IPS DF 6.9 (cell line): ENCODE measurements at regions not wholly inside any gene's neighbourhood (a gene's known extent, or its start where the extent isn't known, plus 50 kb on each side); places are given as distances from the start of the nearest gene placed in this dataset.

Experiments
- DNase-seq: peaks from one replicate; pipeline ENCODE4 v3.0.0-alpha.2; 2013; ENCODE audit warnings: low read depth, low spot score
- H3K27ac ChIP-seq: one replicate; pipeline ENCODE4 v1.5.1; 2013; ENCODE audit warnings: low read length, control low read depth
- H3K27me3 ChIP-seq: 2 replicates; pipeline ENCODE4 v1.6.1; 2013; ENCODE audit warnings: mild to moderate bottlenecking, low read length; ENCODE audit not compliant: control insufficient read depth, insufficient read depth
- H3K36me3 ChIP-seq: 2 replicates; pipeline ENCODE4 v1.6.1; 2013; ENCODE audit warnings: low read length; ENCODE audit not compliant: control insufficient read depth, insufficient read depth
- H3K4me1 ChIP-seq: 2 replicates; pipeline ENCODE4 v1.6.1; 2013; ENCODE audit warnings: low read length; ENCODE audit not compliant: control insufficient read depth, insufficient read depth
- H3K4me3 ChIP-seq: 2 replicates; pipeline ENCODE4 v1.5.1; 2013; ENCODE audit warnings: mild to moderate bottlenecking, low read length
- H3K9me3 ChIP-seq: 2 replicates; pipeline ENCODE4 v1.6.1; 2013; ENCODE audit warnings: low read length, inconsistent platforms; ENCODE audit not compliant: control insufficient read depth, insufficient read depth
- WGBS: extraction: QIAGEN DNeasy Blood & Tissue Kit; methylation state at CpG from one replicate; pipeline ENCODE4 v1.1.7; 2013; ENCODE audit warnings: mixed read lengths, missing lambda C conversion rate; ENCODE audit not compliant: insufficient read length, insufficient coverage; 5-methylcytosine and 5-hydroxymethylcytosine counted together

DNA sequence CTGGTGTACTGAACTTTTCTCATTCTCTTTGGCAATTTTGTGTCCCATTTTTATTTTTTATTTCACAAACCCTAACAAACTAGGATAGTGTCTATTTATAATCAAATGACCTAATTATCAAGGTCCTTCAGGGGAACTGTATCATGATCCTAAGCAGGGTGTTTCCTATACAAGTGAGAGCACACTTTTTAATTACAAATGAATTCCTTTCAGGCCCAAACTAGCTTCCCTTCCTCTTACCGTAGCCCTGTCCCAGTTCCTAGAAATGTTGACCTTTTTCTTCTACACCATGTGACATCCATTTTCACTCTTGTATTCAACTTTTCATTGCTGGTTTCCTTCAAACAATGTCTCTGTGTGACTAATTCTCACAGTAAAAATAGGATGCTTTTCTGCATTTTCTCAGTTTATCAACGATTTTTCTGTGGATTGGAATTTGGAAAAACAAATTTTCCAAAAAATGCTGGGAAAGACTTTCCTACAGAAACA is 411.4 kb downstream of the CCDC91 start:
- no peak for DNase-seq
- H3K4me3 ChIP-seq = no peak overlapping the region
- H3K27ac ChIP-seq = no peak overlapping the region
- no peaks in the 10 kb centered on the region for H3K9me3 ChIP-seq
- no CpG with 5 or more reads among the region's 2 CpGs for WGBS
- no peaks in the 10 kb centered on the region for H3K36me3 ChIP-seq
- no peaks in the 10 kb centered on the region for H3K27me3 ChIP-seq
- no peaks in the 10 kb centered on the region for H3K4me1 ChIP-seq

GRCh38 chr12:28602786-28603185 is 412.5 kb downstream of the CCDC91 start:
- Histone ChIP-seq H3K36me3 (no peaks in the 10 kb centered on the region), H3K27ac (no peak overlapping the region), H3K4me3 (no peak overlapping the region), H3K4me1 (no peaks in the 10 kb centered on the region), H3K27me3 (no peaks in the 10 kb centered on the region), H3K9me3 (no peaks in the 10 kb centered on the region)
- no peak for DNase-seq
- WGBS = no CpG with 5 or more reads among the region's 4 CpGs

DNA sequence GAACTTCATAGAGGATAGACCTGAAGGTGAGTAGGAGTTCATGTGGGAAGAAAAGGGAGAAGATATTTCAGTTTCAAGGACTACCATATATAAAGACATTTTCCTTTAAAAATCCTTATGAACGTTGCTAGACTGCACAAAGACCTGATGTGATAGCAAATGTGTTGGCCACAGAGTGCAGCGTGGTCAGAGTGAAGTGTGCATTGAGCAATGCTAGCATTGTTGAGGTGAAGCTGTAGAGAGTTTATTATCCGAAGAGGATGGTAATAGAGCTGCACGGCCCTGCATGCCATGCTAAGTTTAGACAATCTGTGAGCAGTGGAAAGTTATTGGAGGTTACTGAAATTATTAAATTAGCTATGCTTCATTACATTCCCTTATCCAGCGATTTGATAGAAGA is 413.0 kb downstream of the CCDC91 start:
- Histone ChIP-seq H3K27me3 (no peaks in the 10 kb centered on the region), H3K4me1 (no peaks in the 10 kb centered on the region), H3K4me3 (no peak overlapping the region), H3K9me3 (no peaks in the 10 kb centered on the region), H3K36me3 (no peaks in the 10 kb centered on the region), H3K27ac (no peak overlapping the region)
- no peak for DNase-seq
- no CpG with 5 or more reads among the region's 5 CpGs for WGBS

DNA sequence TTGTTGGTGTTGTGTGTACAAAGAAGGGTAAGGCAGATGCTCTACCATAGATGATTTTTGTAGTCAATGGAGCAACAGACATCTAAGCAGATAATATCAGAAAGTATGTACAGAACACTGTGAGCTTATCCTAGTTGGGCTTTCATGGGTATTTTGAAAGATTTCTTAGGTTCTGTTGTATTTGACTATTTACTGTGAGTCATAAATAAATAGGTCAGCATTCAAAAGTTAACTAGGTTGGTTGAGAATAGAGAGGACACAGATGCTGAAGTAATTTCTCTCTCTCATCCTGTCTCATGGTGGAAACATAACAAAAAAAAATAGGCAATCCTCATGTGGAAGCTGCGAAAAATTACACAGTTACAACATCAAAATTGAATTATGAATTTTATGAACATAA is 413.5 kb downstream of the CCDC91 start:
- no peak overlapping the region for H3K4me3 ChIP-seq
- WGBS = no CpG with 5 or more reads among the region's 1 CpG
- no peaks in the 10 kb centered on the region for H3K9me3 ChIP-seq
- H3K36me3 ChIP-seq = no peaks in the 10 kb centered on the region
- H3K4me1 ChIP-seq = no peaks in the 10 kb centered on the region
- no peak overlapping the region for H3K27ac ChIP-seq
- no peaks in the 10 kb centered on the region for H3K27me3 ChIP-seq
- no peak for DNase-seq

- no CpG with 5 or more reads among the region's 1 CpG for WGBS
- Histone ChIP-seq H3K27me3 (no peaks in the 10 kb centered on the region), H3K27ac (no peak overlapping the region), H3K4me1 (no peaks in the 10 kb centered on the region), H3K4me3 (no peak overlapping the region), H3K36me3 (no peaks in the 10 kb centered on the region), H3K9me3 (no peaks in the 10 kb centered on the region)
- DNase-seq = no peak
Measured at GRCh38 chr12:28604240-28604639, 414.0 kb downstream of the CCDC91 start.

GRCh38 chr12:28606967-28607557 is 416.8 kb downstream of the CCDC91 start:
- no peak overlapping the region for H3K4me3 ChIP-seq
- WGBS = no CpG with 5 or more reads among the region's 1 CpG

GRCh38 chr12:28610401-28611114 is 420.3 kb downstream of the CCDC91 start:
- Histone ChIP-seq H3K27me3 (no peaks in the 10 kb centered on the region), H3K9me3 (no peaks in the 10 kb centered on the region), H3K36me3 (no peaks in the 10 kb centered on the region), H3K27ac (no peak overlapping the region), H3K4me3 (no peak overlapping the region), H3K4me1 (peaks cover 1% of the 10 kb centered on the region; the same call in 1 of the 2 replicates)
- no peak for DNase-seq
- WGBS = no CpG with 5 or more reads among the region's 3 CpGs

More at GRCh38 chr12:28606967-28607557, 416.8 kb downstream of the CCDC91 start:
- Histone ChIP-seq H3K36me3 (no peaks in the 10 kb centered on the region), H3K27me3 (no peaks in the 10 kb centered on the region), H3K9me3 (no peaks in the 10 kb centered on the region), H3K4me1 (peaks cover 1% of the 10 kb centered on the region; the same call in 1 of the 2 replicates), H3K27ac (no peak overlapping the region)
- DNase-seq = no peak

DNA sequence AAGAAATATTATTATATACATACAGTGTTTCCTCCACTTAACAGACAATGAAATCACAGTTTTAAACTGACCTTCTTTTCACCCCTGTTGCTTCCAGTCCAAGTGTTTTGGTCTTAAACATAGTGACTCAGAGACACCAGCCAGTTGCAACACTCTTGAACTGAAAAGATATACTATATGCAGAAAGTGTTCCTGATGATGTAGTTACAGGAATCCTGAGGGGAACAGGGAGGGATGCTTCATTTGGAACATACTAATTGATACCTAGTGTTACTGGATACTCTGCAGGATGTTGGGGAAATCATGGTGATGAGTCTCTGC is 420.8 kb downstream of the CCDC91 start:
- Histone ChIP-seq H3K27me3 (no peaks in the 10 kb centered on the region), H3K9me3 (no peaks in the 10 kb centered on the region), H3K4me1 (peaks cover 1% of the 10 kb centered on the region; the same call in 1 of the 2 replicates), H3K36me3 (no peaks in the 10 kb centered on the region), H3K27ac (no peak overlapping the region), H3K4me3 (no peak overlapping the region)
- no peak for DNase-seq

DNA sequence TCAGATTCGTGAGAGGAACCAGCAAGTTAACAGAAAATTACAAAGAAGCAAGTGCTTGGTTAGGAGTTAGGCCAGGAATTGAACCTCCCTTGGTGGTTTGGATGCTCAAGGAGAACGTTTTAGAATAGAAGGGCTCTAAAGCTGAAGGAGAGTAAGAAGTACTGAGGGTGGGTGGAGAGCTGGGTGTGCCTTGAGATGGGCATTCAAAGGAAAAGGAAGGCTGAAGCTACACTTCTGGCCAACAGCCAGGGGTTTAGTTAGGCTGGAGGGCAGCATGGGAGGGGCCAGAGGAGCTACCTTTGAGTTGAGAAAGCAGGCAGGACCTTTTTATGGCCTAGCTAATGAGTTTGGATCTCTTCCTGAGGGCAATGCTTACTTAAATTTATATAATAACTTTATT is 421.2 kb downstream of the CCDC91 start:
- Histone ChIP-seq H3K4me3 (no peak overlapping the region), H3K4me1 (peaks cover 1% of the 10 kb centered on the region; the same call in 1 of the 2 replicates), H3K9me3 (no peaks in the 10 kb centered on the region), H3K27ac (no peak overlapping the region), H3K36me3 (no peaks in the 10 kb centered on the region), H3K27me3 (no peaks in the 10 kb centered on the region)
- no peak for DNase-seq
- whole genome bisulfite sequencing = no CpG with 5 or more reads among the region's 2 CpGs

DNA sequence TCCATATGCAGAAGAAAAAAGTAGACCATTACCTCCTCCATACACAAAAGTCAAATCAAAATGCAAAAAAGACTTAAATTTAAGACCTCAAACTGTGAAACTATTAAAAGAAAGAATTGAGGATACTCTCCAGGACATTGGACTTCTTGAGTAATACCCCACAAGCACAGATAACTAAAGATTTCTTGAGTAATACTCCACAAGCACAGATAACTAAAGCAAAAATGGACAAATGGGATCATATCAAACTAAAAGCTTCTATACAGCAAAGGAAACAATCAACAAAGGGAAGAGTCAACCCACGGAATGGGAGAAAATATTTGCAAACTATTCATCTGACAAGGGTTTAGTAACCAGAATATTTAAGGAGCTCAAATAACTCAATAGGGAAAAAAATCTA is 427.9 kb downstream of the CCDC91 start:
- Histone ChIP-seq H3K27me3 (no peaks in the 10 kb centered on the region), H3K27ac (no peak overlapping the region)
- no CpG with 5 or more reads among the region's 1 CpG for WGBS

GRCh38 chr12:28618772-28619171 is 428.5 kb downstream of the CCDC91 start:
- H3K9me3 ChIP-seq = no peaks in the 10 kb centered on the region
- H3K36me3 ChIP-seq = no peaks in the 10 kb centered on the region
- no peak overlapping the region for H3K4me3 ChIP-seq
- no peaks in the 10 kb centered on the region for H3K4me1 ChIP-seq
- no peak overlapping the region for H3K27ac ChIP-seq
- no peaks in the 10 kb centered on the region for H3K27me3 ChIP-seq
- WGBS = no CpG with 5 or more reads among the region's 3 CpGs
- no peak for DNase-seq

More for the DNA sequence above, 427.9 kb downstream of the CCDC91 start:
- Histone ChIP-seq H3K4me3 (no peak overlapping the region), H3K9me3 (no peaks in the 10 kb centered on the region), H3K36me3 (no peaks in the 10 kb centered on the region), H3K4me1 (no peaks in the 10 kb centered on the region)
- DNase-seq = no peak
